GM19023 (cell line): ENCODE measurements at regions not wholly inside any gene's neighbourhood (a gene's known extent, or its start where the extent isn't known, plus 50 kb on each side); places are given as distances from the start of the nearest gene placed in this dataset.
A peak's percentile ranks its signal among the peaks of the same experiment; 100 is the strongest.

Experiments
- ATAC-seq: cut with Tn5 transposase; IDR thresholded peaks from one replicate; pipeline ENCODE4 v1.9.1; 2021; ENCODE audit warnings: mild to moderate bottlenecking, moderate library complexity; ENCODE audit not compliant: unreplicated experiment

GRCh38 chr2:102078773-102079172, 63.8 kb upstream of the IL1R1 start:
- no peak for ATAC-seq

GRCh38 chr2:102080451-102081242, 61.9 kb upstream of the IL1R1 start:
- no peak for ATAC-seq

- no peak for ATAC-seq
Observed at GRCh38 chr2:102081243-102081522, 61.4 kb upstream of the IL1R1 start.

- ATAC-seq, result no peak
Observed at GRCh38 chr2:102081606-102082005, 60.9 kb upstream of the IL1R1 start.

- peak; percentile 88 for ATAC-seq
Observed at GRCh38 chr2:102082571-102083392, 59.8 kb upstream of the IL1R1 start.

- no peak for ATAC-seq
Observed at GRCh38 chr2:102083393-102083703, 59.2 kb upstream of the IL1R1 start.

GRCh38 chr2:102084651-102085050, 57.9 kb upstream of the IL1R1 start:
- no peak for ATAC-seq

- no peak for ATAC-seq
Observed at GRCh38 chr2:102085238-102085637, 57.3 kb upstream of the IL1R1 start.

- no peak for ATAC-seq
Observed at GRCh38 chr2:102086150-102086872, 56.2 kb upstream of the IL1R1 start.

- ATAC-seq, result no peak
Observed at GRCh38 chr2:102091121-102091520, 51.4 kb upstream of the IL1R1 start.

- ATAC-seq, result no peak
Observed at GRCh38 chr2:102091908-102092307, 50.6 kb upstream of the IL1R1 start.

GRCh38 chr2:102092535-102092934, 50.0 kb upstream of the IL1R1 start:
- no peak for ATAC-seq
